ENCODE measurements at regions not wholly inside any gene's neighbourhood (a gene's known extent, or its start where the extent isn't known, plus 50 kb on each side); places are given as distances from the start of the nearest gene placed in this dataset.

GRCh38 chr16:26330654-26331053 is 638.9 kb downstream of the HS3ST4 start:
- FAIRE-seq: no peak

GRCh38 chr16:26334218-26335111 is 642.7 kb downstream of the HS3ST4 start:
- no peak overlapping the region for H2AFZ ChIP-seq (ENCODE audit: control insufficient read depth, low read length)
- H3K9me3 ChIP-seq (ENCODE audit: control insufficient read depth, low read depth, low read length): no peaks in the 10 kb centered on the region
- FAIRE-seq: no peak

More at GRCh38 chr16:26330654-26331053, 638.9 kb downstream of the HS3ST4 start:
- Histone ChIP-seq H3K4me3 (ENCODE audit: control insufficient read depth in 2 of 3, extremely low read depth in 1 of 3, insufficient read depth in 2 of 3, low read depth in 1 of 3, low read length in 3 of 3) (no peak overlapping the region), H3K9ac (ENCODE audit: control insufficient read depth, extremely low read depth, insufficient read depth, low read length) (no peak overlapping the region), H3K27me3 (ENCODE audit: control insufficient read depth, extremely low read depth, insufficient read depth, low read length) (no peaks in the 10 kb centered on the region), H3K79me2 (ENCODE audit: control insufficient read depth, insufficient read depth, low read length) (no peaks in the 10 kb centered on the region), H3K27ac (ENCODE audit: control insufficient read depth, insufficient read depth, low read length) (no peak overlapping the region), H3K36me3 (ENCODE audit: control insufficient read depth in 2 of 2, extremely low read depth in 1 of 2, insufficient read depth in 2 of 2, low read length in 2 of 2) (no peaks in the 10 kb centered on the region), H4K20me1 (ENCODE audit: control insufficient read depth, extremely low read depth, insufficient read depth, low read length) (no peaks in the 10 kb centered on the region), H3K4me1 (ENCODE audit: control insufficient read depth, extremely low read depth, insufficient read depth, low read length) (no peaks in the 10 kb centered on the region), H3K9me3 (ENCODE audit: control insufficient read depth, low read depth, low read length) (no peaks in the 10 kb centered on the region), H2AFZ (ENCODE audit: control insufficient read depth, low read length) (no peak overlapping the region), H3K9me1 (ENCODE audit: control insufficient read depth, extremely low read depth, insufficient read depth, low read length) (no peaks in the 10 kb centered on the region), H3K4me2 (ENCODE audit: control insufficient read depth, extremely low read depth, insufficient read depth, low read depth, low read length) (no peak overlapping the region)
- TF ChIP-seq EZH2 (IDR thresholded peaks at IDR 0.05; ENCODE audit: low read length) (no peak), CTCF (optimal IDR thresholded peaks at IDR 0.05 in 1 of 3, IDR thresholded peaks at IDR 0.05 in 1 of 3, conservative IDR thresholded peaks at IDR 0.05 in 1 of 3; ENCODE audit: extremely low read depth in 1 of 3, insufficient read depth in 2 of 3, low read length in 3 of 3) (no peak)
- no peak for DNase-seq (ENCODE audit: low read depth, low spot score)
- dilution Hi-C loops (cut with MboI; ENCODE audit: extremely low pct_ligation_motif_present, low sequenced_read_pairs): no loop called here

More at GRCh38 chr16:26334218-26335111, 642.7 kb downstream of the HS3ST4 start:
- H4K20me1 ChIP-seq (ENCODE audit: control insufficient read depth, extremely low read depth, insufficient read depth, low read length): no peaks in the 10 kb centered on the region
- no peaks in the 10 kb centered on the region for H3K4me1 ChIP-seq (ENCODE audit: control insufficient read depth, extremely low read depth, insufficient read depth, low read length)
- no peak overlapping the region for H3K4me2 ChIP-seq (ENCODE audit: control insufficient read depth, extremely low read depth, insufficient read depth, low read depth, low read length)
- H3K27me3 ChIP-seq (ENCODE audit: control insufficient read depth, extremely low read depth, insufficient read depth, low read length): no peaks in the 10 kb centered on the region
- no peak for DNase-seq (ENCODE audit: low read depth, low spot score)
- dilution Hi-C loops (cut with MboI; ENCODE audit: extremely low pct_ligation_motif_present, low sequenced_read_pairs): no loop called here
- H3K4me3 ChIP-seq (ENCODE audit: control insufficient read depth in 2 of 3, extremely low read depth in 1 of 3, insufficient read depth in 2 of 3, low read depth in 1 of 3, low read length in 3 of 3): no peak overlapping the region
- H3K9ac ChIP-seq (ENCODE audit: control insufficient read depth, extremely low read depth, insufficient read depth, low read length): no peak overlapping the region
- TF ChIP-seq EZH2 (IDR thresholded peaks at IDR 0.05; ENCODE audit: low read length): no peak
- TF ChIP-seq CTCF (optimal IDR thresholded peaks at IDR 0.05 in 1 of 3, IDR thresholded peaks at IDR 0.05 in 1 of 3, conservative IDR thresholded peaks at IDR 0.05 in 1 of 3; ENCODE audit: extremely low read depth in 1 of 3, insufficient read depth in 2 of 3, low read length in 3 of 3): no peak
- H3K79me2 ChIP-seq (ENCODE audit: control insufficient read depth, insufficient read depth, low read length): no peaks in the 10 kb centered on the region
- no peak overlapping the region for H3K27ac ChIP-seq (ENCODE audit: control insufficient read depth, insufficient read depth, low read length)
- H3K9me1 ChIP-seq (ENCODE audit: control insufficient read depth, extremely low read depth, insufficient read depth, low read length): no peaks in the 10 kb centered on the region
- H3K36me3 ChIP-seq (ENCODE audit: control insufficient read depth in 2 of 2, extremely low read depth in 1 of 2, insufficient read depth in 2 of 2, low read length in 2 of 2): no peaks in the 10 kb centered on the region
